Inflammatory macrophage treated with lipopolysaccharide for 1 hour (primary cell): ENCODE measurements at regions not wholly inside any gene's neighbourhood (a gene's known extent, or its start where the extent isn't known, plus 50 kb on each side); places are given as distances from the start of the nearest gene placed in this dataset.

Experiments used
- DNase-seq, 2 donors: peaks; one replicate each; pipeline ENCODE4 v3.0.0-alpha.2; 2020 to 2022

DNA sequence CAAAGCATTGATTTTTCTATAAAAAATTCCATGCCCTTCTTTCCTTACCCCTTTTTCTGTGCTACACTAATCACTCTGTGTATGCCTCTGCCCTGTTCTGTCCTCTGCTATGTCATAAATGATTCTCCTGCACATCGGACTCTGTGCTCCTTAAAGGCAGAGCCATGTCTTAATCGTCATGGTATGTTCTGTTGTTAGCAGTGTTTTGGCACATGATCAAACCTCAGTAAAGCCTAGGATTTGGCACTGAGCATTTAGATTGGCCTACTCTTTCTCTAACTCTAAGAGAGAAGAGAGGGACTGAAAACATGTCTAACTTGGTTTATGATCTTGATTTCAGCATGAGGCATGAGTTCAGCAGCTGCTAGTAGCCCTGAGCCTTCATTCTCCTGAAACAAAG is 266.9 kb downstream of the AASDHPPT start:
- DNase-seq, result no peak

DNA sequence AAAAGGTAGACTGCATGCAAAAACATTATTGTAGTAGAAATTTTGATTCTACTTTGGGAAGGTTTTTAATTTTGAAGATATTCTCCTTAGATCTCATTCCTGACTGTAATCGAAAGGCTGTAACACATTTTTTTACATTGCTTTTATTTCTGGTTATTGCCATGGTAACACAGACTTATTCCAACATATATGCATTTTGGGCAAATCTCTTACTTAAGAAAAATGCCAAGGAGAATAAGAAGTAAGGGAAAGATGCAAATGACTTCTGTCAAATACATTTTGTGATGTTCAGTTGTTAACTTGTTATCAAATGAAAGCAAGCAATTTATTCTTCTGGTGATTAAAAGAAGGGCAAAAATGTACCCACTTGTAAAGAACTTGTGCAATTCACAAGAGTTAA is 267.5 kb downstream of the AASDHPPT start:
- no peak for DNase-seq

DNA sequence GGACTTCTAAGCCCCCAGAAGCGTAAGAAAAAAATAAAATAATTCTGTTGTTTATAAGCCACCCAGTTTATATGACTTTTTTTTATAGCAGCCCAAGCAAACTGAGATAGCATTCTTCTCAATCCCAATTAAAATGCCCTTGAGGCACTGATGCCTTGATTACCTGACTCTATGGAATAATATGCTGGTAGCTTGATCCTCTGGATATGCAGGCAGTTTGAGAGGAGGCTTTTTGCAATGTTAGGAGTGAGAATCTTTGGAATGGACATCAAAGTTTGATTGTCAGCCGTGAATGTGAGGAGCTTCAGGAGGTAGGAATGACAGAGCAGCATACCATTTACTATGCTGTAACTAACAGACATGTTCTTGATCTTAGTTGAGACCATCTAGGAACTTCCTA is 275.6 kb downstream of the AASDHPPT start:
- no peak for DNase-seq

DNA sequence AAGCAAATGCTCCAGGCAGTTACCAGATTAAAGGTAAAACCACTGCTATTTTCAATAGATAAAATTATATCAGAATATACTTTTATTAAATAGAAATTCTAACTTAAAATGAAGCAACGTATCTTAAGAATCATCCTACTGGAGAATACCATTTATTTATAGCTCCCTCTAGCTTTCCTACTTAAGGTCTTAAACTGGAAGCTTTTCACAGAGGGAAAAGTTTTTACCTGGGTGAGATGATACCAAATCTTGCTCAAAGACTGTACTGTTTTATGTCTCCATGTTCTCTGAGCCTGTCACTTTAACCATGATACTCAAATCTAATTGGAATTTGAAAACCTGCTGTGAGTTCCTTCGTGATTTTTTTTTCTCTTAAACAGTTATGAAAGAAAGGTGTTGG is 291.8 kb downstream of the AASDHPPT start:
- DNase-seq, result no peak

DNA sequence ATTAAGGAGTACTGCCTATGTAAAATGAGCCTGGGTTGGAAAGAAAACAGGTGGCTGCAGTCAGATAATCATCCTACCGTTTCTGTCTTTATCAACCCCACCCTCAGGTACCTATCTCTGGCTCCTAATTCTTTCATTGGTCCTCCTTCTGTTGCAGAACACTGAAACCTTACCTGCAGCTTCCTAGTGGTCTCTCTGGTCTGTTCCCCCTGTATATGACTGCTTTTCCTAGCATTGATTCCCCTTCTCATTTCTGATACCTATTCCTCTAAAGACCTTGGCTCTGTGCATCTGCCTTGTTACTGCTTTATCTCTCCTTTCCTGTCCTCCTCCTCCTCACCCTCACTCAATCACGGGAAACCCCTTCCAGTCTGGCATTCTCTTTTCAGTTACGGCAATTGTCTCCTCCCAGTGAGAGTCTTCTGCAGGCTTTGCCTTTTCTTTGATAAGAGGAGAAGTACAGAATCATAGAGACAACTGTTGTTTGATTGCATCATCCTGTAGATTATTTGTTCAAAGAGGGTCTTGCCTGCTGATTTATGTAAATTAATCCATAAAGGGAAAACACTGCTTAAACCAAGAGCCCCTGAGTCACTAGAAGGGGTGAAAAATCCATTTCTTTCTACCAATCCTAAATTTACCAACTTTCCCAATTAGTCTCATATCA is 301.2 kb downstream of the AASDHPPT start:
- no peak for DNase-seq

DNA sequence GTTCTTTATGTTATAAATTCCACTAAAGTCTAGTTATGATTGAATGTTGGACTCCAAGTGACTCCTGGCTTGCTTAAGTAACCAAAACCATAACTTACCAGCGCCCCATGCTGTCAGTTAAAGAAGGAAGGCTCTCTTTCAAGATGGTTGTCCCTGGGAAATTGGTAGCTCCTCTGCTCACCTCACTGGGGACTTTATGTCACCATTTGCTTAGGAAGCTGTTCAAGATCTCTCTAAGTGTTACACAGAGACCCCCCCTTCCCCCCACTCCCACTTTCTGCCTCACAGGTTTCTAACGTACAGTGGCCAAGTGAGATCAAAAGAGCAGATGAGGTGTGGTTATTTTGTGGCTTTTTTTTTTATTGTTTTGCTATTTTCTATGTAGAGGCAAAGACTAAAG is 301.8 kb downstream of the AASDHPPT start:
- no peak for DNase-seq

DNA sequence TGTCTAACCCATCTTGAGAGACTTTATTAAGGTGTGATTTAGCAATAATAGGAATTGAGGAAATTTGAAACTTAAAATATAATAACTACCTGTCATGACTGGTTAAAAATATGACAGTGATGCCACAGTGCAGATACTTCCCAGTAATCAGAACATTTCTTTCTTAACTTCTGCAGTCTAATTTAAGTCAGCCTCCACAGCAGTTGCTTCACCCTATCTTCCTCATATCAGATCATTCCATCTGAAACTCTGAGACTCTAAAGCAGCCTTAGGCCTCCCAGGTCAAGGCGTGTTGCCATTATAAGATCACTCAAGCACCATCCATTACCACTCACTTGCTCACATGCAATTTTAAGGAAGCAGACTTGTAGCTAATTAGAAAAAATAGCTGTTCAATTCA is 302.2 kb downstream of the AASDHPPT start:
- DNase-seq, result no peak

DNA sequence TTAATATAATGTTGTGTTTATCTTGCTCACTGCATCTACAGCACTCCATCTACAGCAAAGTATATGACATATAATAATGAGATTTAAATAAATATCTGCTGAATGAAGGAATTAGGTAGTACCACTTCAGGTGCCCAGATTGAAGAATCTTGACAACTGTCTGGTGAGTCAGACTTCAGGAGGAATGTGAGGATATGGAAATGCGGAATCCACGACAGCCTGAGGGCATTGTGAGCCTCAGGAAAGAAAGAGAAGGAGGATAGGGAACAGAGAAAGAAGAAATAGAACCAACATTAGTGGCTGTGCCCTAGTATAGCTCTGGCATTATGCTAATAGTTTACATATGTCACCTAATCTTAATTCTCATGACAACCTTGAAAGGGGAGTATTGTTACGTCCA is 304.4 kb downstream of the AASDHPPT start:
- no peak for DNase-seq

DNA sequence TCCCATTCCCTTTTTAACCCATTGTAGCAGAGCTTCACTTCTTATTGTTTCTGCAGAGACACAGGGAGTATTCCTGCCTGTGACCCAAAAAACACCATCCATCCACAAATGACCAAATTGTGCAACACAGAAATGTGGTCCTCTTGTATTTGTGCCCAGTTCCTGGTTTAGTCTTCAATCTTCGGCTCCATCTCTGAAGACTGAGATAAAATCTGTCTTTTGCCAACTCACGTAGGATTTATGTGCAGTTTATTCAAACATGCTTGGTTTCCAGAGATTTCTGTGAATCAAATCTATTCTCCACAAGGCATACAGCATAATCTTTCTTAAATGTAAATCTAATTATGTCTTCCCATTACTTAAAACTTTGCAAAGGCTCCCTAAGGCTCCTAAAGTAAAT is 307.0 kb downstream of the AASDHPPT start:
- no peak for DNase-seq

DNA sequence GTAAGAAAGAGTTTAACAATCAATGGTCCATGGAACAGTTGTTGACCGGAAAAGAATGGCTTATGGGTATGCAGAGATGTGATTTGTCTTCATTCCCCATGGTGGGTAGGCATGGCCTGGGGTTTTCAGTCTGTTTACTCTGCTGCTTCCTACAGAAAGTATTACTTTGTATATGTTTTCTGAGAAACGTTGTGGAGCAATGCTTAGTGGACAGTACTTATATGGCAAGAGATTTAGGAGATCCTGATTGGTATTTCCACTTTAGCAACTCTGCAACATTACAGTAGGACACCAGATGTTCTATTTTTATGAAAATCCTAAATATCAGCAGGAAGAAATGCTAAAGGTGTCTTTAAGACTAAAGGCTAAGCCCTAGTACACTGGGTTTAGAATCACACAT is 309.1 kb downstream of the AASDHPPT start:
- DNase-seq, result no peak

DNA sequence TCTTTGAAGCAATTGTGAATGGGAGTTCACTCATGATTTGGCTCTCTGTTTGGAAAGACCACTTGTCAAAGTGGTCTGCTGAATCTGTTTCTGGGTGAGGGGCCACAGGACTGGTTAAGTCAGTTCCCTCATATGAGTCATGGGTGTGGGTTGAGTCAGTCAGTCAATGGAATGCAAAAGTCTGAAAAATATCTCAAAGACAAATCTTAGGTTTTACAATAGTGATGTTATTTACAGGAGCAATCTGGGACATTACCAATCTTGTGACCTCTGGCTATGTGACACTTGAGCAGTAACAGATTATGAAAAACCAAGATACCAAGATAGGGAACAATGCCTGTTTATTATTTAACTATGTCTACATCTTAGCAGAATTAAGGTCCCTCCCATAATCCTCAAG is 311.6 kb downstream of the AASDHPPT start:
- no peak for DNase-seq

DNA sequence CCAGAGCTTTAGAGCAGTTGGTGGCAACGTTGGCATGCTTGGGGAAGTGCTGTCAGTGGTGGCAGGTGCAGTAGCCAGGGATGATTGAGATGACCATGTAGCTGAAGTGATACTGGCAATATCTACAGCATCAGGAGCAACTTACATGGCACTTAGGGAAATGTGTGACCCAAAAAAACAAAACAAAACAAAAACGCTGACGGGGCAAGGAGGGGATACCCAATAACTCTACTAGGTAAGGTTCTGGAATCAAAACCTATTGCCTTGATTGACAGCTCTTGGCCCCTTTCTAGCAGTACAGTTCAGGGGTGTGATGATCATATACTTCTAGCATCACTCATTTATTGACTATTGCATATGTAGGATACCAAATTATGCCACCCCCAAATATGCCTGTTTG is 312.6 kb downstream of the AASDHPPT start:
- DNase-seq, result no peak

DNA sequence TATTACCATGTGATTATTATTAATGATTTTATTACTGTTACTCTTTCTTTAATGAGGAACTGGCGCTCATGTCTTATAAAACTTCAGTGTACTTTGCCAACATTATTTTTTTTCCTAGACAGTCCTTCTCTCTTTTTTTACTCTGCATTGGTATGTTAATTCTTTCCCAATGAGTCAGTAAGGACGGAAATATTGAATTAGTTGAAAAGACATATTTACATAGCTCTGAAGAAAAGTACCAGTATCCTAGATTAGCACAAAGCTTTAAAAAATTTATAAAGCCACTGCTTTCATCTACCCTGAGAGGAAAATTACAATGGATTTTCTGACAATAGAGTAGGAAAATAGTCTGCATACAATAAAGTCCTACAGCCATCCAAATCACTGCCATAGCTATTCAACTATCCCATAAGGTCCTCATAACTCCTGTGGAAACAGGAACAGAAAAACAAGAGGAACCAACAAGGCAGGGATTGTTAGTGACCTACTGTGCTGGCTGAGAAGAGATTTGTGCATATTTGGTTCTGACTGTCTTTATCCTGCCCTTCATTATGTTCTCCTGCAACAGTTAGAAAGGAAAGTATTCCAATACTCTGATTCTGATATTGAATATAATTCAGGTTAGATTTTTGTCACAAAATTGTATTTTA is 314.4 kb downstream of the AASDHPPT start:
- no peak for DNase-seq

DNA sequence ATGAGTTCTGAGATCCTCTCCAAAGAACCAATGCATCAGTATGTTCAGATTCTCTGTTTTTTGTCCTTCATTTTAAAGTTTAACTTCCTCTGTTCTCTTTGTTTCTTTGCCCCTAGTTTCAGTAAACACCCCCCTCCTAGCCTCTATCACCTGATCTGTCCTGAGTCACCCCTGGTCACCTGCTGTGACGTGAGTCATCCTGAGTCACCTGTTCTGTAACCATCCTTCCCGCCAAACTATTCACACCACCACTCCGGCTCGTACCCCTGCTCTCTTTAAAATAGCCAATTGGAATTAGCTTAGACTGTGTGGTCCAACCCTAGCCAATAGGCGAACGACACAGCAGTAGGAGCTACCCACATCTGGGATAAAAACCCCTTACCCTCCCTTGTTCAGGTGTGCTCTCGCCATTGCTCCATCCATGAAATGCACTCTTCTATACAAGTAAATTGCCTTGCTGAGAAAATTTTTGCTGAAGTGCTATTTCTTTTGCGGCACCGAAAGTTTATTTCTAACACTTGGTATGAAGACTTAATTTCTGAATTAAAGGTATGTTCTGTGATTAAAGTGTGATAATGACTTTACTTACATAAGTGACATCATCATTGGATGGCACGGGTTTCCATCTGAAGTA is 318.4 kb downstream of the AASDHPPT start:
- no peak for DNase-seq

DNA sequence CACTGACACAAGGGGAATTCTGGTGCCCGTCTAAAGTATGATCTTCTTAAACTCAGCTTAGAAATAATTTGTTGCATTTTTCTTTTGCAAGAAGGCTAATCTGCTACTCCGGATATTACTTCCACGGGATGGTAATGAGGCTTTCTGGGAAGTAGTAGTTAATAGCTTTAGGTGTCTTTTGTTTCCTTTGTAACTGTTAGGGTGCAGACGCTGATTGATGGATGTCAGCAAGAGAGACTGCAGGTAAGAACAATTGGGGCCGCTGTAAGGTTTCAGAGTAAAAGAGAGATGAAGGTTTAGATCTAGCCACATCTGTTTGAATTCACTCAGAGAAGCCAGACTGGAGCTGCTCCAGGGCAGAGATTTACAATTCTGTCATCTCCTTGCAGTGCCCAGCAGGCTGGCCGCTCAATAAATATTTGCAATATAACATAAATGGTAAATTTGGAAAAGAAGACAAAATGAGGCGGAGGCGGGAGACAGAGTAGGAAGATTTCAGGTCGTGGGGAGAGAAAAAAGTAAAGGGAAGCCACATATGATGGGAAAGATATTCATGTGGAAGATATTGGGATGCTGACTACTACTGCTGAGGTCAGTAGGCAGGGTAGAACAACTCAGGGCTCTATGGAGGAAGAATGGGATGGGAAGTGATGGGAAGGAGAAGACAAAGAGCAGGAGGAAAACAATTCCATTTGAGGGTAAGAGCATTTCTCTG is 320.5 kb downstream of the AASDHPPT start:
- DNase-seq, result no peak

DNA sequence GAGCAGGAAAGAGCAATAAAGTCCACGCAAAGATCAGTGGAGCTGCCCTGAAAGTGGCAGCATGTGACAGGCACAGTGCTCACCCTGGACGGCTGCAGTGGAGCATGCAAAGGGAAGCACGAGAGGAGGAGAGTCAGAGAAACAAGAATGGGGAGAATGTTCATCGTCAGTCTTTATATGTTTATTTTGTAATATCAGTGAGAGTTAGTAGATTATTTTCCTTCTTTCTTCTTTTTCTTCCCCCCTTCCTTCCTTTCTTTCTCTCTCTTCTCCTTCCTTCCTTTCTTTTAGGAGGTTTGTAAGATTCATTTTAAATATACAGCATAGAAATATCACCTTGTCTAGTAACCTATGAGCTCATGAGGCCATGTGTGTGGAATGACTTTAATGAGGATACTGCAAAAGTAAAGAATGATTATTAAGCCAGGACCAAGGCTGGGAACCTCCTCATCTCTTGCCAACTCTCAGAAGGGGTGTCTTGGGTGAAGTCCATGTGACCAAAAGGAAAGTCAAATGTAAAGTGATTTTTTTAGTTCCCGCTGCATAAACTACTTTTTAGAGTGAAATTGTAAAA is 321.1 kb downstream of the AASDHPPT start:
- no peak for DNase-seq

DNA sequence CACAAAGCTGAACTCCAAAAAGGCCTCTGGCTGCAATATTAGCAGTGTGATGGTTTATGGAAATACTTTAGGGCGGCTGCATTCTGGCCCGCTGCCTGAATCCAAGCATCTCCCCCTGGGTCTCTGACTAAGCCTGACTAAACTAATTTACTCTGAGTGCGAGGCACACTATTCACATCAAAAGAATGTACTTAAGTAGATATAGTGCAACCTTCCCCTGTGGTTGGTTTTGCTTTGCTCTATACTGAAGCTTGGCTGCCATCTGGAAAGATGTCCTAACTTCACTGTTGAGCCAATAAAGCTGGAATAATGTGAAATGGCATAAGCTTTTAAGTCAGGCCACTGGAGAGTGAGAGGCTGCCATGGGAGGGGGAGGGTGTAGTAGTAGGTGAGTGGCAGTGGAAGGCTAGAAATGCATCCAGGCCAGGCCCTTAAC is 321.6 kb downstream of the AASDHPPT start:
- no peak for DNase-seq

DNA sequence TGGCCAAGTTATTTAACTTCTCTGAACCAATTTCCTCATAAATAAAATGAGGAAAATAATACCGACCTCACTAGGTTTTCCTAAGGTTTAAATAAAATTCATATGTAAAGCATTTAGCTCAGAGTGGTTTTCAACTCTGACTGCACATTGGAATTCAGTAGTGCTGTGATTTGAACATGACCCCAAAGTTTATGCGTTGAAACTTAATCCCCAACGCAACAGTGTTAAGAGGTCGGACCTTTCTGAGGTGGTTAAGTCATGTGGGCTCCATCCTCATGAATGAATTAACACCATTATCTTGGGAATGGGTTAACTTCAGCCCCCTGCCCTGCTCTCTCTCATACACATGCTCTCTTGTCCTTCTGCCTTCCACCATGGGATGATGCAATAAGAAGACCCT is 322.2 kb downstream of the AASDHPPT start:
- DNase-seq, result no peak

DNA sequence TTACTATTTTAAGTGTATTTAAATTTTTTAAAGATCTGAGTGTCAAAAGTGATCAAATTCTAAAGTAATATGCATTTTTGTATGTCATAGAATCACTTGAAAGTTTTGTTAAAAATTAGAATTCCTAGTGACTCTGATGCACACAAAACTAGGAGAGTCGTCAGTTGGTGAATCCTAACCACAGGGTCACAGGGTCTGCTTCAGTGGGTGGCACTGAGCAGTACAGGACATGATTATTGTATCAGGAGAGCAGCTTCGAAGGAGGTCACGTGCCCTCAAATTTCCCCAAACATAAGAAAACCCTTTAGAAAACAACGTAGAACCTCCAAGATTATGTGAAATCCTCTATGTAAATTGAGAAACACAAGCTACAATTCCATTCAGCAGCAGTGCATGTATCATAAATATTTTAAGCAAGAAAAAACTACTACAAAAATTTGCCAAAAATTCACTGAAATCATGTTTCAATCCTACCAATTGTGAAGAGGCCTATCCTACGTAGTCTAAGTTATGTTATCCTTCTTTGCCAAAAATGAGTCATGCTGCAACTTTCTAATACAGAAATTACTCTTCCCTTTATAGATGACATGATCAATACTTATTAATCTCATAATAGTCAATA is 323.6 kb downstream of the AASDHPPT start:
- DNase-seq, result no peak

DNA sequence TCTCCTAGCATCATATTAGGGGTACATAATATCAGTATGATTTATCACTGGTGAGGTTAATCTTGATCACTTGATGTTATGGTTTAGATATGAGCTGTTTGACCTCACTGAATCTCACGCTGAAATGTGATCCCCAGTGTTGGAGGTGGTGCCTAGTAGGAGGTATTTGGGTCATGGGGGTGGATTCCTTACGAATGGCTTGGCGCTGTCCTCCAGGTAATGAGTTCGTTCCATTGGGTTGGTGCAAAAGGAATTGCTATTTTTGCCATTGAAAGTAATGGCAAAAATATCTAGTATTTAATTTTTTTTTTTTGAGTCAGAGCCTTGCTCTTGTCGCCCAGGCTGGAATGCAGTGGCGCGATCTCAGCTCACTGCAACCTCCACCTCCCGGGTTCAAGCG is 326.3 kb downstream of the AASDHPPT start:
- no peak for DNase-seq

DNA sequence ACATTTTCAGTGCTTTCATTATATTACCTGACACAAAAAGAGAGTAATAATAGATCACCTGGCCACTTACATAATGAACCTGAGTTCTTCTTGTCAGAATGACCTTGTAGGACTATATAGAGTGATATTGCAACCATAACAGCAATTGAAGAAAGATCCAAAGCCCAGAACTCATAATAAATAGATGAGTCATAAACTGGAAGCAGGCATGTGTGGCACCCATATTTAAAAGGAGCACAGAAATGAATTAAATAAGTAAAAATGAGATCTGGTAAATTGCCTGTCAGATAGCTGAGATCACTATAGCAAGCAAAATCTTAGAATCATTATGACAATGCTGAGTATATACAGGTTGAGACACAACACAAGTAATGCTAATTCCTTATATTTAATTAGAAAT is 331.8 kb downstream of the AASDHPPT start:
- no peak for DNase-seq

DNA sequence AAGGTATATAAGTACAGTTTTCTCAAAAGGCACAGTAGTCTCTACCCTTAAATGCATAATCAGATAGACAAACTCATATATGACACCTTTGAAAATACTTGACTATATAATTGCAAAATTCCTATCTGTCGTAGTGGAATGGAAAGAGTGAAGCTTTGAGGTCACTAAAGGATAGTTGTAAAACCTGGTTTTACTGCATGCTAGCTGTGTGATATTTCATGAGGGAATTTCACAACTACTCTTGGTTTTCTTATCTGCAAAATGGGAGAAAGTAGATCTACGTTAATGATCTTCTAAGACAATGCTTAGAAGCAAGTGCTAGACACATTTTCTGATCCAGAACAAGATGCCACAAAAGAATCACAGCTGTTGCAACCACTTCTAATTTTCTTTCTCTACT is 332.2 kb downstream of the AASDHPPT start:
- no peak for DNase-seq

DNA sequence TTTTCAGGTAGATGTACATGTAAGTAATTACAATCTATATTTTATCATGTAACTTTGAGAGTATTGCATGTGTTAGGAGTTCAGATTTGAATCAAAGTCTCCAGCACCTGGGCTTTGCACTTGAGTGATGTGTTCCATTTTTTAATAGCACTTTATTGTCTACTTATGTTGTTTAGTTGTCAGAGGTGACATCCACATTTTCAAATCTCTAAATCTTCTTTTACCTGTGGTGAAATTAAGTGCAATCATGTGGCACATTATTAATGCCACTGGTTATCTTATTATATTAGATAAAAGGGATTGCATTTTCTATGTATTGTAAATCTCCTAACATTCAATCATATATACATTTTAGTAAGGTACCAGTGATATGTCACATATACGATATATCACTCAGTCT is 333.4 kb downstream of the AASDHPPT start:
- no peak for DNase-seq
